ENCODE measurements at regions not wholly inside any gene's neighbourhood (a gene's known extent, or its start where the extent isn't known, plus 50 kb on each side); places are given as distances from the start of the nearest gene placed in this dataset.

DNA sequence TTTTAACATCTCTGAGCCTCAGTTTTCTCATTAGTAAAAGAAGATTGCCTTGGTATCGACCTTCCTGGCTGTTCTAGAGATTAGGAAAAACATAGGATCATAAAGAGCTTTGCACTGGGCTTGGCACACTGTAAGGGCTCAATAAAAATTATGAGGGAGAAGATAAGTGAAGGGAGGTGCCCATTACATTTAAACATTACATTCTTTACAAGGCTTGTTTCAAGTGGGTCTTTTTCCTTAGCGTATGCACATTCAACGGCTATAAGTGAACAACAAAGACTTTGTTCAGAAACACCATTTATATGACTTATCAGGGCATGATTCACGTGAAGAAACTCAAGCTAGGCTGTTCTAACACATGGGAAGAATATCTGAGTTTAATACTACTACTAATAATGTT lies 351.9 kb upstream of the NPVF start (continued):
- TF ChIP-seq YY1 (IDR thresholded peaks at IDR 0.05; ENCODE audit: extremely low read depth, insufficient replicate concordance, low read depth, low read length) = no peak

- no TSS peak for BruUV-seq (replicated peaks)
- H3K4me2 ChIP-seq (ENCODE audit: low read length) = no peak overlapping the region
- no peak for ATAC-seq
- no peak overlapping the region for H3K9ac ChIP-seq (ENCODE audit: low read length)
- no peak overlapping the region for H3K27ac ChIP-seq (ENCODE audit: low read depth, low read length)
- intact Hi-C loops (cut with micrococcal nuclease) = no loop called here
- peaks cover 45% of the 10 kb centered on the region for H3K27me3 ChIP-seq (ENCODE audit: insufficient read depth, low read length)
- H3K36me3 ChIP-seq (ENCODE audit: control insufficient read depth in 1 of 2, insufficient read depth in 2 of 2, low read length in 2 of 2) = no peaks in the 10 kb centered on the region
- no peaks in the 10 kb centered on the region for H4K20me1 ChIP-seq (ENCODE audit: insufficient read depth)
- no peak overlapping the region for H3K4me3 ChIP-seq (replicated peaks in 1 of 2; ENCODE audit: low read depth in 1 of 2, low read length in 2 of 2)
- ChIA-PET RAD21 (ENCODE audit: low non-redundant PET in 1 of 2, low total read pairs in 2 of 2, uncharacterized antibody in 2 of 2, unreplicated experiment in 2 of 2) (no interaction called here), POLR2A (no interaction called here), CTCF (no interaction called here)
- H3K9me3 ChIP-seq (ENCODE audit: control insufficient read depth in 1 of 2, insufficient read depth in 1 of 2, low read depth in 1 of 2, low read length in 2 of 2) = no peaks in the 10 kb centered on the region
- TF ChIP-seq POLR2AphosphoS5 (IDR thresholded peaks at IDR 0.05; ENCODE audit: low read depth, low read length) = no peak
- TF ChIP-seq, protein P1, sequence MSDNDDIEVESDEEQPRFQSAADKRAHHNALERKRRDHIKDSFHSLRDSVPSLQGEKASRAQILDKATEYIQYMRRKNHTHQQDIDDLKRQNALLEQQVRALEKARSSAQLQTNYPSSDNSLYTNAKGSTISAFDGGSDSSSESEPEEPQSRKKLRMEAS (IDR thresholded peaks at IDR 0.05) = no peak
- TF ChIP-seq ELF1 (IDR thresholded peaks at IDR 0.05; ENCODE audit: borderline replicate concordance, low read depth) = no peak
- TF ChIP-seq EGR1 (IDR thresholded peaks at IDR 0.05; ENCODE audit: low read depth) = no peak
- TF ChIP-seq ZNF274 (IDR thresholded peaks at IDR 0.05; ENCODE audit: low read depth, low read length) = no peak
- TF ChIP-seq TCF7L2 (IDR thresholded peaks at IDR 0.05; ENCODE audit: borderline replicate concordance, extremely low read depth, insufficient read depth, insufficient read length) = no peak
- TF ChIP-seq CEBPB (IDR thresholded peaks at IDR 0.05; ENCODE audit: low read depth) = no peak
- TF ChIP-seq SRF (IDR thresholded peaks at IDR 0.05; ENCODE audit: low read depth) = no peak
- TF ChIP-seq EZH2 (IDR thresholded peaks at IDR 0.05) = no peak
- no peak for TF ChIP-seq YY1 (IDR thresholded peaks at IDR 0.05; ENCODE audit: extremely low read depth, insufficient replicate concordance, low read depth, low read length)
- TF ChIP-seq, protein P2, sequence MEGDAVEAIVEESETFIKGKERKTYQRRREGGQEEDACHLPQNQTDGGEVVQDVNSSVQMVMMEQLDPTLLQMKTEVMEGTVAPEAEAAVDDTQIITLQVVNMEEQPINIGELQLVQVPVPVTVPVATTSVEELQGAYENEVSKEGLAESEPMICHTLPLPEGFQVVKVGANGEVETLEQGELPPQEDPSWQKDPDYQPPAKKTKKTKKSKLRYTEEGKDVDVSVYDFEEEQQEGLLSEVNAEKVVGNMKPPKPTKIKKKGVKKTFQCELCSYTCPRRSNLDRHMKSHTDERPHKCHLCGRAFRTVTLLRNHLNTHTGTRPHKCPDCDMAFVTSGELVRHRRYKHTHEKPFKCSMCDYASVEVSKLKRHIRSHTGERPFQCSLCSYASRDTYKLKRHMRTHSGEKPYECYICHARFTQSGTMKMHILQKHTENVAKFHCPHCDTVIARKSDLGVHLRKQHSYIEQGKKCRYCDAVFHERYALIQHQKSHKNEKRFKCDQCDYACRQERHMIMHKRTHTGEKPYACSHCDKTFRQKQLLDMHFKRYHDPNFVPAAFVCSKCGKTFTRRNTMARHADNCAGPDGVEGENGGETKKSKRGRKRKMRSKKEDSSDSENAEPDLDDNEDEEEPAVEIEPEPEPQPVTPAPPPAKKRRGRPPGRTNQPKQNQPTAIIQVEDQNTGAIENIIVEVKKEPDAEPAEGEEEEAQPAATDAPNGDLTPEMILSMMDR (IDR thresholded peaks at IDR 0.05 in 2 of 3, conservative IDR thresholded peaks at IDR 0.05 in 1 of 3; ENCODE audit: borderline replicate concordance in 1 of 3, insufficient read depth in 1 of 3, low read depth in 2 of 3, low read length in 2 of 3) = no peak
- TF ChIP-seq, protein P3, sequence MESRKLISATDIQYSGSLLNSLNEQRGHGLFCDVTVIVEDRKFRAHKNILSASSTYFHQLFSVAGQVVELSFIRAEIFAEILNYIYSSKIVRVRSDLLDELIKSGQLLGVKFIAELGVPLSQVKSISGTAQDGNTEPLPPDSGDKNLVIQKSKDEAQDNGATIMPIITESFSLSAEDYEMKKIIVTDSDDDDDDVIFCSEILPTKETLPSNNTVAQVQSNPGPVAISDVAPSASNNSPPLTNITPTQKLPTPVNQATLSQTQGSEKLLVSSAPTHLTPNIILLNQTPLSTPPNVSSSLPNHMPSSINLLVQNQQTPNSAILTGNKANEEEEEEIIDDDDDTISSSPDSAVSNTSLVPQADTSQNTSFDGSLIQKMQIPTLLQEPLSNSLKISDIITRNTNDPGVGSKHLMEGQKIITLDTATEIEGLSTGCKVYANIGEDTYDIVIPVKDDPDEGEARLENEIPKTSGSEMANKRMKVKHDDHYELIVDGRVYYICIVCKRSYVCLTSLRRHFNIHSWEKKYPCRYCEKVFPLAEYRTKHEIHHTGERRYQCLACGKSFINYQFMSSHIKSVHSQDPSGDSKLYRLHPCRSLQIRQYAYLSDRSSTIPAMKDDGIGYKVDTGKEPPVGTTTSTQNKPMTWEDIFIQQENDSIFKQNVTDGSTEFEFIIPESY (IDR thresholded peaks at IDR 0.05; ENCODE audit: extremely low read depth, insufficient replicate concordance, low read length) = no peak
- no peak for TF ChIP-seq CBX3 (IDR thresholded peaks at IDR 0.05; ENCODE audit: low read depth)
- TF ChIP-seq JUND (IDR thresholded peaks at IDR 0.05) = no peak
- no peak for TF ChIP-seq REST (IDR thresholded peaks at IDR 0.05; ENCODE audit: low read depth)
- TF ChIP-seq ZFX (IDR thresholded peaks at IDR 0.05) = no peak
- no peak for TF ChIP-seq RAD21 (IDR thresholded peaks at IDR 0.05; ENCODE audit: low read depth)
- no peak for TF ChIP-seq POLR2A (IDR thresholded peaks at IDR 0.05; ENCODE audit: borderline replicate concordance, extremely low read depth, insufficient read depth, insufficient read length)
- no peak for TF ChIP-seq EZH2phosphoT487 (IDR thresholded peaks at IDR 0.05; ENCODE audit: borderline replicate concordance)
- TF ChIP-seq, protein P4, sequence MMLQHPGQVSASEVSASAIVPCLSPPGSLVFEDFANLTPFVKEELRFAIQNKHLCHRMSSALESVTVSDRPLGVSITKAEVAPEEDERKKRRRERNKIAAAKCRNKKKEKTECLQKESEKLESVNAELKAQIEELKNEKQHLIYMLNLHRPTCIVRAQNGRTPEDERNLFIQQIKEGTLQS (IDR thresholded peaks at IDR 0.05) = no peak
- no peaks in the 10 kb centered on the region for H3K4me1 ChIP-seq (ENCODE audit: control insufficient read depth in 1 of 2, insufficient read depth in 2 of 2, low read length in 2 of 2)
- DNase-seq (ENCODE audit: low read depth, low spot score) = no peak
- H2AFZ ChIP-seq (ENCODE audit: low read depth, low read length, poor library complexity, severe bottlenecking) = no peak overlapping the region
- H3K79me2 ChIP-seq (ENCODE audit: insufficient read depth, low read length) = no peaks in the 10 kb centered on the region
- no peaks in the 10 kb centered on the region for H3K9me2 ChIP-seq (ENCODE audit: insufficient read depth)
Observed at GRCh38 chr7:25583621-25584020, 355.3 kb upstream of the NPVF start.

Measured in HCT116 (cell line).